HG03442 (cell line): ENCODE measurements at regions not wholly inside any gene's neighbourhood (a gene's known extent, or its start where the extent isn't known, plus 50 kb on each side); places are given as distances from the start of the nearest gene placed in this dataset.
"Not testable (repeated sequence)": the region's sequence is repeated elsewhere in the genome, so short reads cannot be mapped to it uniquely, and the experiment has no call there.

Source experiments
- ATAC-seq: cut with Tn5 transposase; IDR thresholded peaks from one replicate; pipeline ENCODE4 v1.9.1; 2021; ENCODE audit warnings: mild to moderate bottlenecking, moderate library complexity; ENCODE audit not compliant: unreplicated experiment

GRCh38 chr4:171378323-171378722 is 434.9 kb upstream of the GALNTL6 start:
- no peak for ATAC-seq

- no peak for ATAC-seq
These were observed 436.5 kb upstream of the GALNTL6 start for GRCh38 chr4:171376724-171377123.

- no peak for ATAC-seq
These were observed 459.7 kb upstream of the GALNTL6 start for GRCh38 chr4:171353535-171353934.

DNA sequence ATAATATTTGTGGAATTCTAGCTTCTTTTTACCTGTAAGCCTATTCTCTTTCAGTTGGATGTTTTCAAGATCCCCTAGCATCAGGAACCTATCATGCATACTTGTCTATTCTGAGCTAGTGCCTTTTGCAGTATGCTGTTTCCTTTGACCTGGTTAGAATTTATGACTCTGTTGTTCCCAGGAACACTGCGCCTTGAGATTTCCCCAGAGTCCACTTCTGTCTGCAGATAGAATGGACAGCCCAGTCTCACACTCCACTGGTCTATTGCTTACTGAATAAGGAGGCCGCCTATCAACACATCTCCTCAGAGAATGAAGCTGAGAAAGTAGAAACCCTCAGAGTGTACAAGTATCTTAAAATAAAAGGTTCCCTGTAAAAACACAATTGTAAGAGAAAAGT is 465.1 kb upstream of the GALNTL6 start:
- no peak for ATAC-seq

DNA sequence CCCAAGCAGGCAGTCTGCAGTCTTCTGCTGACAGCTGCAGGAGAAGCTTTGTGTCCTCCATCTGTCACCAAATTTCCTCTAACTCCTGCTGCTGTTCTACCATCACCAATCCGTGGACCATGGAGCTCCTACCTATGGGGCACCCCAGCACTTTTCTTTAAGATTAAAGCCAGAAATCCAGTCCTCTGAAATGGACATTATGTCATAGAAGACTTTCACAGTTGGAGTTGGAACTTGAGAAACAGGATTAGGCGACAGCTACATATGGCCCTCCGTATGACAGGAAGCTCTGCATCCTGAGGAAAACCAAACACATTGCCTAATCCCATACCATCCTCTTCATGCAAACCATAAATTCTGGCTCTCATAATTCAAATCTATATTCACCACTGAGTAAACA is 470.6 kb upstream of the GALNTL6 start:
- no peak for ATAC-seq

- ATAC-seq, result no peak
These were observed 472.9 kb upstream of the GALNTL6 start for GRCh38 chr4:171340258-171340657.

- peak; percentile 90 for ATAC-seq
These were observed 478.7 kb upstream of the GALNTL6 start for GRCh38 chr4:171334549-171334948.

- no peak for ATAC-seq
These were observed 504.5 kb upstream of the GALNTL6 start for GRCh38 chr4:171308661-171309060.

DNA sequence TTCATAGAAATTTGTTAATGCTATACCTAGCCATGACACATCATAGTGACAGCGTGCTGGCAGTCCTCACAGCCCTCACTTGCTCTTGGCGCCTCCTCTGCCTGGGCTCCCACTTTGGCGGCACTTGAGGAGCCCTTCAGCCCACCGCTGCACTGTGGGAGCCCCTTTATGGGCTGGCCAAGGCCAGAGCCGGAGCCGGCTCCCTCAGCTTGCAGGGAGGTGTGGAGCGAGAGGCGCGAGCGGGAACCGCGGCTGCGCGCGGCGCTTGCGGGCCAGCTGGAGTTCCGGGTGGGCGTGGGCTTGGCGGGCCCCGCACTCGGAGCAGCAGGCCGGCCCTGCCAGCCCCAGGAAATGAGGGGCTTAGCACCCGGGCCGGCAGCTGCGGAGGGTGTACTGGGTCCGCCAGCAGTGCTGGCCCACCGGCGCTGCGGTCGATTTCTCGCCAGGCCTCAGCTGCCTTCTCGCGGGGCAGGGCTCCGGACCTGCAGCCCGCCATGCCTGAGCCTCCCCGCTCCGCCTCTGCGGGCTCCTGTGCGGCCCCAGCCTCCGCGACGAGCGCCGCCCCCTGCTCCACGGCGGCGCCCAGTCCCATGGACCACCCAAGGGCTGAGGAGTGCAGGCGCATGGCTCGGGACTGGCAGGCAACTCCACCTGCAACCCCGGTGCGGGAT is 515.0 kb upstream of the GALNTL6 start:
- not testable (repeated sequence) for ATAC-seq

- ATAC-seq, result peak; percentile 79
These were observed 524.3 kb upstream of the GALNTL6 start for GRCh38 chr4:171288816-171289432.

DNA sequence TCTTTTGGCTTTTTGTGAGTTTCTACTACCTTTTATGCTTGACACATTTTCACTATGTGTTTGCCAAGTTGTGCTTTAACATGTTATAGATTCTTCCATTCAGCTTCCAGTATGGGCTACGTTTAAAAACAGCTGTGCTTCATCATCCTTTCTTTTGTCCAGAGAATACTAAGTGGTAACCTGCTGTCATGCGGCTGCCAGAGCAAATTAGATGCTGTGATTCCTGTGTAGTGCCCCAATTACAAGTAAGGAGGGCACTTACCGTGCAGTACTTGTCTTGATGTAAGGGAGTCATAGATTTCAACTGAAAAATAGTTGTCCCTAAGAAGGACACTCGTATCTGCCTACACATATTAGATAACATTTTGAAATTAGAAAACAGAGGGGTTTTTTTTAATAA is 531.8 kb upstream of the GALNTL6 start:
- ATAC-seq, result no peak

DNA sequence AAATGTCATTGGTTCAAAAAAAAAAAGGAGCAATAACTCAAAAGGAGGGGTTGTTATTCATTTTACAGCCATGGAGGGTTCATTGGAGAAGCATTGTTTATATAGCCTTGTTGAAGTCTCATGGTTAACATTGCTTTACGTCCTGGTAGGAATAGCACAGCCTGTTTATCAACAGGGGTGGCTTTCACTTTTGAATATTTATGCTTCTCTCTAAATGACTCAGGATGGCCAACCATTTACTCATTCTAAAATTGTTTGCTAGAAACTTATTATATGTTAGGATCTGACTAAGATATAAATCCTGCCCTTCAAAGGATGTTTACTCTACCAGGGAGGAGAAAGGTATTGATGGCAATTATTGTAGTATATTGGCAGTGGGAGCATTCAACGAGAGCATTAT is 534.1 kb upstream of the GALNTL6 start:
- peak; percentile 75 for ATAC-seq

- no peak for ATAC-seq
These were observed 546.5 kb upstream of the GALNTL6 start for GRCh38 chr4:171266671-171267070.

GRCh38 chr4:171265190-171265818 is 547.9 kb upstream of the GALNTL6 start:
- ATAC-seq, result no peak

GRCh38 chr4:171256223-171256622 is 557.0 kb upstream of the GALNTL6 start:
- no peak for ATAC-seq

- no peak for ATAC-seq
These were observed 566.3 kb upstream of the GALNTL6 start for GRCh38 chr4:171246948-171247347.

- ATAC-seq, result no peak
These were observed 570.4 kb upstream of the GALNTL6 start for GRCh38 chr4:171242831-171243230.

DNA sequence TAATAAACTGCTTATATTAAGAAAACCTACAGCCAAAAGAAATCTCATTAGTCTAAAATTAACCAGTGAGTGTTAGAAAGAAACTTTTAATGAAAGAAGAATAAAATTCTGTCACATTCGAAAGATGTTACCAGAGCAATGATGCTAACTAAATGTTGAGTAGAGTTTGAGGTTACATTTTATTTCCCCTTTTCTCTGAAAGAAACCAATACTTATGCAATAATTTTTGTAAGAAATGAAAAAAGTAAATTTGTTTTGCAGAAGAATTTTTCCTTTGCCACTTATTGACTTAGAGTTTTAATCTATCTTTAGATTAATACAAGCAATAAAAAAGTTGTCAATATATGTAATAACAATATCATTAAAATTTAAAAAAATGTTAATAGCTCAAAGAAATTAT is 574.0 kb upstream of the GALNTL6 start:
- ATAC-seq, result no peak

DNA sequence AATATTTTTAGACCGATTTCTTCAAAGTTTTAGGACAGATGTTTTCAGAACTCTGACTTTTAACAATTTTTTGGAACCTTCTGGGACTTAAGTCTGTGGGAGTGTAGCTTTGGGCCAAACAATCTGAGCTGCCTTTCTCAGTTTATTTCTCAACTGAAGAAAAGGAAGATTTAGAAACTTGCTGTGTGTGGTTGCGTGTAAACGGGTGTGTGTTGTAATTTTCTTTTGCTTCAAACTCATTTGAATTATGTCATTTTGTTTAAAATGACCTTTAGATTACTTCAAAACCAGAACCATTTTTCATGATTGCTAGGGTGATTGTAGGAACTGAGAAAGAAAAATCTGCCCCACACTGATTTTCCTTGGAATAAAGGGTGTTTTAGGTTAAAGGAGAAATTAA is 577.7 kb upstream of the GALNTL6 start:
- ATAC-seq, result no peak

- not testable (repeated sequence) for ATAC-seq
These were observed 583.9 kb upstream of the GALNTL6 start for GRCh38 chr4:171229354-171229753.

DNA sequence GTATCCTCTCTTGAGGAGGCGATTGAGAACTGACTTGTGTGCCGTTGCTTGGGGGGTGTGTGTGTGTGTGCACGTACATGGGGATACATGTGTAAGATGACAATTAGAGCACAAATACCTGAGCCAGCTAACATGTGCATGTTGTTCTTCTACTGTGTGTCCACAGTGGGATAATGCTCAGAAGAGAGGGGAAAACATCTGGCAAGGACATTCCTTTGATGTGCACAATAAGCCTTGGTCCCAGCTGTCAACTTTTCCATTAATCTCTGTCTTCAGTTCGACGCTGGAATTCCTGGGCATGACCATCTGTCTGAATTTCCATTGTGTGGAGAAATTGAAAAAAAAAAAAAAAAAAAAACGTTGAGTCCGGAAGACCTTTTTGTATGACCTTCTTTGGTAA is 592.0 kb upstream of the GALNTL6 start:
- no peak for ATAC-seq

- no peak for ATAC-seq
These were observed 609.8 kb upstream of the GALNTL6 start for GRCh38 chr4:171203425-171203824.
